NT2/D1 (cell line): ENCODE measurements at regions not wholly inside any gene's neighbourhood (a gene's known extent, or its start where the extent isn't known, plus 50 kb on each side); places are given as distances from the start of the nearest gene placed in this dataset.

Source experiments
- DNase-seq: peaks from one replicate; pipeline ENCODE4 v3.0.0-alpha.2; 2011; ENCODE audit warnings: low read depth, low spot score
- H3K27me3 ChIP-seq: 2 replicates; pipeline ENCODE4 v1.6.0; 2011; ENCODE audit warnings: mild to moderate bottlenecking; ENCODE audit not compliant: insufficient read length, insufficient read depth
- H3K36me3 ChIP-seq: 2 replicates; pipeline ENCODE4 v1.6.1; 2011; ENCODE audit warnings: mild to moderate bottlenecking, low read length, mixed read lengths; ENCODE audit not compliant: insufficient read depth, insufficient read length
- H3K4me1 ChIP-seq: 2 replicates; pipeline ENCODE4 v1.5.1; 2011; ENCODE audit not compliant: insufficient read depth, insufficient read length
- H3K4me3 ChIP-seq: 2 replicates; pipeline ENCODE4 v1.5.1; 2011; ENCODE audit warnings: low read depth; ENCODE audit not compliant: insufficient read length
- H3K9ac ChIP-seq: 2 replicates; pipeline ENCODE4 v1.6.0; 2011; ENCODE audit warnings: low read depth; ENCODE audit not compliant: insufficient read length
- H3K9me3 ChIP-seq: 2 replicates; pipeline ENCODE4 v1.5.1; 2011; ENCODE audit warnings: mild to moderate bottlenecking, low read length; ENCODE audit not compliant: insufficient read depth
- SUZ12 ChIP-seq: IDR thresholded peaks from 2 replicates; pipeline ENCODE4 v1.6.1; 2011; ENCODE audit not compliant: insufficient read length, insufficient read depth; ENCODE audit errors: extremely low read depth
- YY1 ChIP-seq: IDR thresholded peaks from 2 replicates; pipeline ENCODE4 v1.6.1; 2011; ENCODE audit not compliant: insufficient read length, insufficient read depth
- ZNF274 ChIP-seq: IDR thresholded peaks from 2 replicates; pipeline ENCODE4 v1.6.1; 2011; ENCODE audit warnings: mild to moderate bottlenecking, low read depth, low read length

DNA sequence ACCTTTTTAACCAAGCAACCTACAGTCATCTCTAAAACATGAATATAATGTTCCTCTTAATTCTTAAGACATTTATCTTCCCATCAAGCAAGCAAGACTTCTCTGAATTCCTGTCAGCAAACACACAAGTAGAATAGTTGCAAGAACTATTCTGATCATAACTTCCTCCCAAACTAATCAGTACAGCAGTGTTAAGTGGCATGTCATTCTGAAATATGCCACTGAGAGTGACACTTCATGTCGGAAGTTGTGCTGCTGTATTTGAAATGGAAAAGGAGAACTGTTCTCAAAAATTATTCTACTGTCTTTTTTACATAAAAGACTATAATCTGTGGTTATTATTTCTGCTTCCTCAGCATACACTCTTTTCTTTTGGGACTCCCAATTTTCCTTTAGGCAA lies 546.6 kb downstream of the PCDH18 start:
- Histone ChIP-seq H3K4me3 (no peak overlapping the region), H3K9me3 (no peaks in the 10 kb centered on the region), H3K27me3 (no peaks in the 10 kb centered on the region), H3K36me3 (no peaks in the 10 kb centered on the region), H3K9ac (no peak overlapping the region), H3K4me1 (no peaks in the 10 kb centered on the region)
- no peak for DNase-seq
- TF ChIP-seq ZNF274 (no peak), YY1 (no peak), SUZ12 (no peak)

DNA sequence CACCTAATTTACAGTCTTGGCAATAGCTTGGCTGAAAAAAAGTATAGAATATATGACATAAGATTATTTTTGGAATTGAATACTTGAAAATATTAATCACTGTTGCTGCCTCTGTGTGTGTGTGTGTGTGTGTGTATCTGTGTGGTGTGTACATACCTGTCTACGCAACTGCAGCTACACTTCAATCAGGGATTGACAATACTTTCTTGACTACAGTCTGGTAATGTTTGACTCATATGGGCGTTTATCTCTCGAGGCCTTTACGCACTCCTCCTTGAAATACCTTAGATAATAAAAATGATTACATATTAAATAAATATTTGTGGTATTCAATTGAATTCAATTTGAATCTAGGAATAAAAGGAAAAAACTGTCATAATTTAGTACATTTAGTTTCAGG lies 565.2 kb downstream of the PCDH18 start:
- TF ChIP-seq ZNF274: no peak
- no peak for TF ChIP-seq SUZ12
- no peak for TF ChIP-seq YY1
- H3K4me1 ChIP-seq: no peaks in the 10 kb centered on the region
- peaks cover under 1% of the 10 kb centered on the region; the same call in 1 of the 2 replicates for H3K9me3 ChIP-seq
- no peak overlapping the region for H3K9ac ChIP-seq
- no peaks in the 10 kb centered on the region for H3K27me3 ChIP-seq
- H3K36me3 ChIP-seq: no peaks in the 10 kb centered on the region
- no peak overlapping the region for H3K4me3 ChIP-seq
- DNase-seq: no peak

DNA sequence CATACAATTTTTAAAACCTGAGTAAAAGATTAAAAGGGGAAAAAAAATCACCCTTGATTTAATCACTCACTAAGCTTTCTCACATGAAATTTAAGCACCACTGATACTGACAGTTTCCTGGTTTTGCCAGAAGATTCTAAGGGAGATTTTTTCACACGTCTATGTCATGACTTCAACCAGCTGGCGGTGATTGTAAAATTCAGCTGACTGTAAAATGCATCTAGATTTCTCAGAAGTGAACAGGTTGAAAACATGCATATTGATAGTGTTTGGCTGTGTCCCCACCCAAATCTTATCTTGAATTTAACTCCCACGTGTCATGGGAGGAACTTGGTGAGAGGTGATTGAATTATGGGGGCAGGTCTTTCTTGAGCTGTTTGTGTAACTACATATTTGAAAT lies 566.8 kb downstream of the PCDH18 start:
- Histone ChIP-seq H3K9me3 (no peaks in the 10 kb centered on the region), H3K9ac (no peak overlapping the region), H3K36me3 (no peaks in the 10 kb centered on the region), H3K27me3 (no peaks in the 10 kb centered on the region), H3K4me1 (no peaks in the 10 kb centered on the region), H3K4me3 (no peak overlapping the region)
- TF ChIP-seq ZNF274: no peak
- no peak for TF ChIP-seq SUZ12
- TF ChIP-seq YY1: no peak
- no peak for DNase-seq

DNA sequence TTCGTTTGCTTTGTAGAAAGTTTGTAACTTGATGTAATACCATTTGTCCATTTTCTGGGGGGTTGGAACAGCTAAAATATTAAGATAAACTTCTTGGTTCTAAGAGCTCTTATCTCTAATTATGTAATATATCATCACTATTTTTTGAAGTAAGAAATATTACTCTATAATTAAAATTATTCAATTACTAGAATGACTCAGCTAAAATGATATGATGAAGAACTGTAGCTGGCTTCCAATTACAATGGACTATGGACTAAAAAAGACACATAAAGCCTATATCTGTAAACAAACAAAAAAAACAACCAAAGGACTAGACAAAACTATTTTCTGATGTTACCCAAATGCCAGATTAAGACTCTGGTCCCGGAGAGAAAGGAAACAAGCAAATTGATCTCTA lies 569.4 kb downstream of the PCDH18 start:
- DNase-seq: no peak
- no peak overlapping the region for H3K9ac ChIP-seq
- H3K9me3 ChIP-seq: no peaks in the 10 kb centered on the region
- H3K4me1 ChIP-seq: no peaks in the 10 kb centered on the region
- no peaks in the 10 kb centered on the region for H3K36me3 ChIP-seq
- TF ChIP-seq YY1: no peak
- TF ChIP-seq ZNF274: no peak
- TF ChIP-seq SUZ12: no peak
- no peaks in the 10 kb centered on the region for H3K27me3 ChIP-seq
- no peak overlapping the region for H3K4me3 ChIP-seq

DNA sequence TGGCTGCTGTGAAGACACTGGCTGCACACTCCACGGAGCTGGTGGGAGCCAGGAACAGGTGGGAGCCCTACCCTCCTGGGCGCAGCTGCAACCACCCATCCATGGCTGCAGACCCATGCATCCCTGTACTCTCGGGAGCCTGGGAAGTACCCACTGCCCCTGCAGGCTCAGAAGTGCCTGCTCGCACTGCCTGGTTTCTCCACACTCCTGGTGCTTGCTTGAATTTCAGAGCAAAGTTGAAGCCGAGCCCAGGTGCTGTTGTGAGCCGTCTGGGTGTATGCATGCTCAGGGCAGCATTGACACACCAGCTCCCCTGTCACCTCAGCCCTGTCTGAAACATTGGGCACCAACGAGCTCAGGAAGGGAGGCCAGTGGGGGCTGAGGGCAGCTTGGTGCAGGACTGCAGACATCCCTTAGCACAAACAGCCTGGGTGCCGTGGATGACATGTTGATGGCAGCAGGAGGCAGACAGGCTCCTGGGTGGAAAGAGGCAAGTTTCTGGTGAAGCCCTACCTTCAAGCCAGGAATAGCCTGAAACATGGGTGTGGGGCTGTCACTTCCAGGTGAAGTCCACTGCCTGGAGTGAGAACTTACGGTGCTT lies 585.9 kb downstream of the PCDH18 start:
- no peaks in the 10 kb centered on the region for H3K4me1 ChIP-seq
- H3K9me3 ChIP-seq: no peaks in the 10 kb centered on the region; the same call in 1 of the 2 replicates
- no peaks in the 10 kb centered on the region for H3K36me3 ChIP-seq
- no peaks in the 10 kb centered on the region for H3K27me3 ChIP-seq
- no peak overlapping the region for H3K4me3 ChIP-seq
- DNase-seq: no peak
- no peak overlapping the region for H3K9ac ChIP-seq
- TF ChIP-seq YY1 (no peak), ZNF274 (no peak), SUZ12 (no peak)

DNA sequence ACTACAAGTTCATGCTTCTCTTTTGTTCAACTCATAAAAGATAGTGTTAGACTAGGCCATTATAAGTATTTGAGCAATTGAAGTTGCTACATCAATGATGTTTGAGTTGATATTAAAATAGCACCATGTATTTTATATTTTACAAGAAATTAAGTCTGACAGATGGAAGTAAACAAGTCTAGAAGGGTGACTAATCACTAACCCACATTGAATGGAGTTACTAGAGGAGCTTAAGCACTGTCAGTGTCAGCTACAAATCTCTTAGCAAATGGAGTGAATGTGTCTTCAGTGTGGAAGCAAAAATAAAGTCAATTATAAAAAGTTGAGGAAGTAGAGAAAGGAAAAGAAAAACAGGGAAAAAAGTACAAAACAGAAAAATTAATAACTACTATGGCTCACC lies 592.5 kb downstream of the PCDH18 start:
- no peak overlapping the region for H3K9ac ChIP-seq
- no peaks in the 10 kb centered on the region for H3K27me3 ChIP-seq
- no peaks in the 10 kb centered on the region for H3K9me3 ChIP-seq
- no peaks in the 10 kb centered on the region for H3K36me3 ChIP-seq
- no peak for TF ChIP-seq ZNF274
- no peak for TF ChIP-seq SUZ12
- no peak for TF ChIP-seq YY1
- H3K4me1 ChIP-seq: no peaks in the 10 kb centered on the region
- no peak for DNase-seq
- no peak overlapping the region for H3K4me3 ChIP-seq

DNA sequence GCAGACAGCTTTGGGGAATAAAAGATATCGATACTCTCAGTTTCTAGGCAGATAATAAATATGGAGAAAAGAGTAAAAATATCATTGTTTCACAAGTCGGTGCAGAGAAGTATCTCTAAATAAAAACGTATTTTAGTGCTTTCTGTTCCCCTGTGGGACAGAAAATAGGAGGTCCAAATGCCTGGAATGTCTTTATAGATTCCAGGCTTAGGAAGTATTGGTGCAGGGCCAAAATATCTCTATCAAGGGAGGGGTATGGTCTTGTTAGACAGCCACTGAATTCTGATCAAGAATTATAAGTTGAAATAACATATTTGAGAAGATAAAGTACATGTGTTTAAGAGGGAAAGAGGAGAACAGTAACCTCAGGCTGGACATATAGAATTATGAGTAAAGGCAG lies 596.4 kb downstream of the PCDH18 start:
- Histone ChIP-seq H3K4me1 (no peaks in the 10 kb centered on the region), H3K27me3 (no peaks in the 10 kb centered on the region), H3K9me3 (no peaks in the 10 kb centered on the region), H3K4me3 (no peak overlapping the region), H3K9ac (no peak overlapping the region), H3K36me3 (no peaks in the 10 kb centered on the region)
- no peak for DNase-seq
- TF ChIP-seq YY1 (no peak), ZNF274 (no peak), SUZ12 (no peak)

DNA sequence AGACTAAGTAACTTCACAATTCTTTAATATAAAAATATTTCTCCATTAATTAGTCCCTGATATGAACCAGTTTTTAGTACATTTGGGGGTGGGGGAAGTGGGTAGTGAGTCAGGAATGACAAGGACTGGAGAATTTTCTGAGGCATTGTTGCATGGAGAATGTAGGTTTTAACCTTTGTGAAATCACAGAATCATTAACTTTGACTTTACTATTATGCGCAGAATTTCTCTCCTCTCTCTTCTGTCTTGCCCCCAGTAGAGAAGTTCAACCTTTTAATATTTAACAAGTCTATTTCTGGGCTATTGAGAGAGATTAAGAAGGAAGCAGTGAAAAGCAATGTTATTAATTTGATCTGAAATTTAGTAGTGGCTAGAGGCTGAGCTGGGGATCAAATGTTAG lies 597.0 kb downstream of the PCDH18 start:
- Histone ChIP-seq H3K9me3 (no peaks in the 10 kb centered on the region), H3K9ac (no peak overlapping the region), H3K36me3 (no peaks in the 10 kb centered on the region), H3K4me1 (no peaks in the 10 kb centered on the region), H3K4me3 (no peak overlapping the region), H3K27me3 (no peaks in the 10 kb centered on the region)
- no peak for DNase-seq
- no peak for TF ChIP-seq YY1
- TF ChIP-seq ZNF274: no peak
- TF ChIP-seq SUZ12: no peak
